HCT116 (cell line): ENCODE measurements at regions not wholly inside any gene's neighbourhood (a gene's known extent, or its start where the extent isn't known, plus 50 kb on each side); places are given as distances from the start of the nearest gene placed in this dataset.
"Not testable (repeated sequence)": the region's sequence is repeated elsewhere in the genome, so short reads cannot be mapped to it uniquely, and the experiment has no call there.

ENCODE experiments used
- ATF3 ChIP-seq: IDR thresholded peaks from 2 replicates; pipeline ENCODE4 v1.6.1; 2012
- CBX3 ChIP-seq: IDR thresholded peaks from 2 replicates; pipeline ENCODE4 v1.6.1; 2012; ENCODE audit warnings: low read depth
- EGR1 ChIP-seq: IDR thresholded peaks from 2 replicates; pipeline ENCODE4 v1.6.1; 2012; ENCODE audit warnings: low read depth
- EZH2 ChIP-seq: fragments of 200-600 bp; sonication (generic); IDR thresholded peaks from 2 replicates; pipeline ENCODE4 v1.6.1; 2017; ENCODE audit warnings: antibody characterized with exemption, mixed run types
- JUND ChIP-seq: IDR thresholded peaks from 2 replicates; pipeline ENCODE4 v1.6.1; 2012
- POLR2A ChIP-seq: IDR thresholded peaks from 2 replicates; pipeline ENCODE4 v1.7.0; 2011; ENCODE audit warnings: borderline replicate concordance; ENCODE audit not compliant: insufficient read depth, insufficient read length; ENCODE audit errors: extremely low read depth
- POLR2AphosphoS5 ChIP-seq: IDR thresholded peaks from 2 replicates; pipeline ENCODE4 v1.6.1; 2011; ENCODE audit warnings: mild to moderate bottlenecking, low read depth, low read length, moderate library complexity
- REST ChIP-seq: IDR thresholded peaks from 2 replicates; pipeline ENCODE4 v1.6.1; 2012; ENCODE audit warnings: low read depth
- SIN3A ChIP-seq: IDR thresholded peaks from 2 replicates; pipeline ENCODE4 v1.6.1; 2012; ENCODE audit warnings: low read depth
- TCF7L2 ChIP-seq: IDR thresholded peaks from 2 replicates; pipeline ENCODE4 v1.7.0; 2011; ENCODE audit warnings: borderline replicate concordance, inconsistent platforms; ENCODE audit not compliant: insufficient read depth, insufficient read length; ENCODE audit errors: extremely low read depth
- ZBTB33 ChIP-seq: IDR thresholded peaks from 2 replicates; pipeline ENCODE4 v1.6.1; 2011; ENCODE audit warnings: mild to moderate bottlenecking, low read length, moderate library complexity; ENCODE audit not compliant: insufficient replicate concordance; ENCODE audit errors: extremely low read depth
- ZFX ChIP-seq: fragments of 450-650 bp; IDR thresholded peaks from 2 replicates; pipeline ENCODE4 v1.6.1; 2017
- TF ChIP-seq, protein P1 (sequence below), 3 experiments: fragments of 200-600 bp in 1 of 3; sonication (generic) in 1 of 3; IDR thresholded peaks in 2 of 3; conservative IDR thresholded peaks in 1 of 3; 2 replicates each; pipeline ENCODE4 v1.5.1; 2012 to 2017; ENCODE audit warnings: low read depth in 2 of 3, low read length in 2 of 3, antibody characterized with exemption in 1 of 3, borderline replicate concordance in 1 of 3, control low read depth in 1 of 3, mild to moderate bottlenecking in 1 of 3, mixed read lengths in 1 of 3, mixed run types in 1 of 3, moderate library complexity in 1 of 3; ENCODE audit not compliant: insufficient read depth in 1 of 3
- TF ChIP-seq, protein P2 (sequence below): IDR thresholded peaks from 2 replicates; pipeline ENCODE4 v1.6.1; 2012

DNA sequence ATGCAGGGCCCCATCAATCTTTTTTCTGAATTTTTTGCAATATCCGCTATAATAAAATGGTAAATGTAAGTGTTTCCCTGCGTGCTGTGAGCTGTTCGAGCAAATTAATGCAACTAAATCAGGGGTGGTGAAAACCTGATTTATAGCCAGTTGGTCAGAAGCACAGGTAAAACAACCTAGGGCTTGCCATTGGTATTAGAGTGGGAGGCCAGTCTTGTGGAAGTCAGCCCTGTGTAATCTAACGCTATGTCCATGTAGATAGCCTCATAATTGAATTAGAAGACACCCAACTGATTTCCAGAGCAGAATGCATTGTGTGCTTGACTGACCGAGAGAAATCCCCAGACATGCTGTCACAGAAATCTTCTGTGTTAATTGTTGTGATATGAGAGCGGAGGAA is 126.8 kb upstream of the GPR39 start:
- TF ChIP-seq, protein P1, sequence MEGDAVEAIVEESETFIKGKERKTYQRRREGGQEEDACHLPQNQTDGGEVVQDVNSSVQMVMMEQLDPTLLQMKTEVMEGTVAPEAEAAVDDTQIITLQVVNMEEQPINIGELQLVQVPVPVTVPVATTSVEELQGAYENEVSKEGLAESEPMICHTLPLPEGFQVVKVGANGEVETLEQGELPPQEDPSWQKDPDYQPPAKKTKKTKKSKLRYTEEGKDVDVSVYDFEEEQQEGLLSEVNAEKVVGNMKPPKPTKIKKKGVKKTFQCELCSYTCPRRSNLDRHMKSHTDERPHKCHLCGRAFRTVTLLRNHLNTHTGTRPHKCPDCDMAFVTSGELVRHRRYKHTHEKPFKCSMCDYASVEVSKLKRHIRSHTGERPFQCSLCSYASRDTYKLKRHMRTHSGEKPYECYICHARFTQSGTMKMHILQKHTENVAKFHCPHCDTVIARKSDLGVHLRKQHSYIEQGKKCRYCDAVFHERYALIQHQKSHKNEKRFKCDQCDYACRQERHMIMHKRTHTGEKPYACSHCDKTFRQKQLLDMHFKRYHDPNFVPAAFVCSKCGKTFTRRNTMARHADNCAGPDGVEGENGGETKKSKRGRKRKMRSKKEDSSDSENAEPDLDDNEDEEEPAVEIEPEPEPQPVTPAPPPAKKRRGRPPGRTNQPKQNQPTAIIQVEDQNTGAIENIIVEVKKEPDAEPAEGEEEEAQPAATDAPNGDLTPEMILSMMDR (IDR thresholded peaks at IDR 0.05 in 2 of 3, conservative IDR thresholded peaks at IDR 0.05 in 1 of 3; ENCODE audit: borderline replicate concordance in 1 of 3, insufficient read depth in 1 of 3, low read depth in 2 of 3, low read length in 2 of 3) = not testable (repeated sequence)
- not testable (repeated sequence) for TF ChIP-seq POLR2AphosphoS5, EGR1, ZFX, ATF3, JUND, POLR2A, EZH2, ZBTB33, SIN3A, CBX3, TCF7L2, REST
- TF ChIP-seq, protein P2, sequence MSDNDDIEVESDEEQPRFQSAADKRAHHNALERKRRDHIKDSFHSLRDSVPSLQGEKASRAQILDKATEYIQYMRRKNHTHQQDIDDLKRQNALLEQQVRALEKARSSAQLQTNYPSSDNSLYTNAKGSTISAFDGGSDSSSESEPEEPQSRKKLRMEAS = not testable (repeated sequence)
